Mucosa of descending colon (tissue), 3 donors: ENCODE measurements at regions not wholly inside any gene's neighbourhood (a gene's known extent, or its start where the extent isn't known, plus 50 kb on each side); places are given as distances from the start of the nearest gene placed in this dataset.

Source experiments
- ATAC-seq: fragments of 200-7000 bp; cut with Tn5 transposase; one replicate; pipeline ENCODE4 v1.9.1; 2020; ENCODE audit warnings: mild to moderate bottlenecking, moderate library complexity
- DNase-seq, 3 donors: peaks; one replicate each; pipeline ENCODE4 v3.0.0-alpha.2; 2020
- H3K36me3 ChIP-seq: fragments of 200-600 bp; one replicate; pipeline ENCODE4 v1.8.0; 2021; ENCODE audit warnings: low read depth, mild to moderate bottlenecking
- H3K4me1 ChIP-seq: fragments of 200-600 bp; one replicate; pipeline ENCODE4 v1.8.0; 2021; ENCODE audit warnings: low read depth, mild to moderate bottlenecking
- H3K4me3 ChIP-seq: fragments of 200-600 bp; one replicate; pipeline ENCODE4 v1.8.0; 2021; ENCODE audit warnings: mild to moderate bottlenecking
- H3K9me3 ChIP-seq: fragments of 200-600 bp; one replicate; pipeline ENCODE4 v1.8.0; 2021; ENCODE audit warnings: mild to moderate bottlenecking
- intact Hi-C, 2 donors: fragments of 100-400 bp; cut with DNase I in 1 of 2; cut with micrococcal nuclease in 1 of 2; formaldehyde crosslinking; loops; one replicate each; pipeline versions ENCODE4 v1.11.0 to v1.11.1; 2022; cut with DNase I, micrococcal nuclease
- TF ChIP-seq, protein P1 (sequence below): fragments of 200-600 bp; IDR thresholded peaks from one replicate; pipeline ENCODE4 v1.8.0; 2022; ENCODE audit warnings: antibody characterized with exemption, mild to moderate bottlenecking
- donor health status: DM: no; HTN: no; CAD: no; lungs with moderate emphysema.
- donor health status: DM: no; HTN: no; CAD: no.
- donor health status: DM: no; HTN: yes; CAD: no.

DNA sequence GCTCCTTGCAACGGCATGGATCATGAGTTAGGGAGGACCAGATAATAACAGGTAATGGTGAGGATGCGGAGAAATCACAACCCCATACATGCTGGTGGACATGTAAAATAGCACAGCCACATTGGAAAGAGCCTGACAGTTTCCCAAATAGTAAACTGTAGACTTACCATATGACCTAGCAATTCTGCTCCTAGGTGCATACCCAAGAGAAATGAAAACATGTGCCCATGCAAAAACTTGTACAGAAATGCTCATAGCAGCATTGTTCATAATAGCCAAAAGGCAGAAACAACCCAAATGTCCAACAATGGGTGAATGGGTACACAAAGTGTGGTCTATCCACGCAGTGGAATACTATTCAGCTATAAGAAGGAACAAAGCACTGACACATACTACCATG is 97.5 kb upstream of the VRK1 start:
- DNase-seq, result no peak
- intact Hi-C loops, result no loop called here
- Histone ChIP-seq H3K4me1 (no peaks in the 10 kb centered on the region), H3K36me3 (no peaks in the 10 kb centered on the region), H3K9me3 (no peaks in the 10 kb centered on the region), H3K4me3 (no peak overlapping the region)
- TF ChIP-seq, protein P1, sequence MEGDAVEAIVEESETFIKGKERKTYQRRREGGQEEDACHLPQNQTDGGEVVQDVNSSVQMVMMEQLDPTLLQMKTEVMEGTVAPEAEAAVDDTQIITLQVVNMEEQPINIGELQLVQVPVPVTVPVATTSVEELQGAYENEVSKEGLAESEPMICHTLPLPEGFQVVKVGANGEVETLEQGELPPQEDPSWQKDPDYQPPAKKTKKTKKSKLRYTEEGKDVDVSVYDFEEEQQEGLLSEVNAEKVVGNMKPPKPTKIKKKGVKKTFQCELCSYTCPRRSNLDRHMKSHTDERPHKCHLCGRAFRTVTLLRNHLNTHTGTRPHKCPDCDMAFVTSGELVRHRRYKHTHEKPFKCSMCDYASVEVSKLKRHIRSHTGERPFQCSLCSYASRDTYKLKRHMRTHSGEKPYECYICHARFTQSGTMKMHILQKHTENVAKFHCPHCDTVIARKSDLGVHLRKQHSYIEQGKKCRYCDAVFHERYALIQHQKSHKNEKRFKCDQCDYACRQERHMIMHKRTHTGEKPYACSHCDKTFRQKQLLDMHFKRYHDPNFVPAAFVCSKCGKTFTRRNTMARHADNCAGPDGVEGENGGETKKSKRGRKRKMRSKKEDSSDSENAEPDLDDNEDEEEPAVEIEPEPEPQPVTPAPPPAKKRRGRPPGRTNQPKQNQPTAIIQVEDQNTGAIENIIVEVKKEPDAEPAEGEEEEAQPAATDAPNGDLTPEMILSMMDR, result no peak
- no peak for ATAC-seq

DNA sequence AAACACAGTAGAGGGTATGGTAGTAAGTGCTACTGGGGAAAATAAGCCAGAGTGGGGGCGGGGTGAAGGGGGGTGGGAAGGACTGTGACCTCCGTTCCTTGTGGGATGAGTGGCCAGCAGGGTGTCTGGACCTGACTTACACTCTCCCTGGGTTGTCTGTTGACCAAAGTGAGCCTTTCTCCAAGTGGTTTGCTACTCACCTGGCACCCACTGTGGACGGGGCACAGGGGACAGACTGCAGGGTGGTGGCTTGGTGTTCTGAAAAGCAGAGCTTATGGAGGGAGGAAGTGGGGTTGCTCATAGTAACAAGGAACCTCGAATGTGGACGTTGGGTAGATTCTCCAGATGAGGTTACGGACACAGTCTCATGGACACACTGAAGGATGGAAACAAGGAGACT is 94.4 kb upstream of the VRK1 start:
- Histone ChIP-seq H3K4me1 (no peaks in the 10 kb centered on the region), H3K36me3 (no peaks in the 10 kb centered on the region), H3K4me3 (no peak overlapping the region), H3K9me3 (no peaks in the 10 kb centered on the region)
- TF ChIP-seq, protein P1, result no peak
- intact Hi-C loops, result no loop called here
- DNase-seq (no peak), ATAC-seq (no peak)

DNA sequence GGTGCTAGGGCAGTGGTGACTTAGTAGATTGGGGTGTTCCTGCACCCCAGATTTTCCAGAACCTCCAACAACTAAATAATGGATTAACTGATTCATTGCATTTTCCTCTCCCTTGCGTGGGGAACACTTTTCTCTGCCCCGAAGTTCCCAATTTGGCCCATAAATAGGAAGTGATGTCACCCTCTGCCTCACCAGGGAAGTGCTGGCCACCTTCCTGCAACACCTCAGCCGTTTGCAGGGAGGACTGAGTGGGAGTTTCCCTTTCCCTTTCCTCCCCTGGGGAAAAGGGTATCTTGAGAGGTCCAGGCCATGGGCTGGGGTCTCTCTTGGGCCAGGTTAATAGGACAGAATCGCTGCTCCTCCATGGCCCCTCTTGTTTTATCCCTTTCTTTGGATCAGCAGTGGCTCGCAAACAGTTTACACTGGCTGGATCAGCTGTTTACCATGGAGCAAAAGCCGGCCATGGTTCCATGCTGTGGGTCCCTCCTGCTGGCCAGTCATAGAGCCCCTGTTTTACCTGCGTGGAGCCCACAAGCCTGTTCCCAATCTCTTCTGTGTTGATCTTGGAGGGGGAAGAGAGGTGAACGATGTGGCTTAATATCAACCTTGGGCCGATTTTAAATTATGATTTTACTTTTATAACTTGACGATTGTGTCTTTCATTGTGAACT is 91.6 kb upstream of the VRK1 start:
- no peak for ATAC-seq
- Histone ChIP-seq H3K4me3 (no peak overlapping the region), H3K4me1 (no peaks in the 10 kb centered on the region), H3K36me3 (no peaks in the 10 kb centered on the region), H3K9me3 (no peaks in the 10 kb centered on the region)
- intact Hi-C loops, result no loop called here
- TF ChIP-seq, protein P1, result no peak
- no peak for DNase-seq

DNA sequence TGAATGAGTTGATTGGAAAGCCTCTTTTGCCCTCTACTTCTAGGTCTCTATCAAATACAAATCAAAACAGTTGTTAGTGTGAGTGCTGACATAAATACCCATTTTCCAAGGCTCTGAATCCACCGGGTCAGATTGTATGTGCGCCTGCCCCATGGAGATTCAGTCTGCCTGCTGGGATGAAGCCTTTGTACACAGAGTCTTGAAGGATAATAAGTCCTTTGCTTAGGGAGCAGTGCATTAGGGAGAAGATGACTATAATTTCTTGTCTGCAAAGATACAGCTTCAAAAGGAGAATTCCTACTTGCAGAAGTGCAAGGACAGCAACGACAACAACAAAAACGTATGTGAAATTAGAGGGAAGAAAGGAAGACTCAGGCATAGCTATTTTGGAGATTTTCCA is 90.3 kb upstream of the VRK1 start:
- no peak overlapping the region for H3K4me3 ChIP-seq
- no peaks in the 10 kb centered on the region for H3K9me3 ChIP-seq
- H3K4me1 ChIP-seq, result no peaks in the 10 kb centered on the region
- no peaks in the 10 kb centered on the region for H3K36me3 ChIP-seq
- TF ChIP-seq, protein P1, result no peak
- DNase-seq, result no peak
- no peak for ATAC-seq
- intact Hi-C loops, result no loop called here

DNA sequence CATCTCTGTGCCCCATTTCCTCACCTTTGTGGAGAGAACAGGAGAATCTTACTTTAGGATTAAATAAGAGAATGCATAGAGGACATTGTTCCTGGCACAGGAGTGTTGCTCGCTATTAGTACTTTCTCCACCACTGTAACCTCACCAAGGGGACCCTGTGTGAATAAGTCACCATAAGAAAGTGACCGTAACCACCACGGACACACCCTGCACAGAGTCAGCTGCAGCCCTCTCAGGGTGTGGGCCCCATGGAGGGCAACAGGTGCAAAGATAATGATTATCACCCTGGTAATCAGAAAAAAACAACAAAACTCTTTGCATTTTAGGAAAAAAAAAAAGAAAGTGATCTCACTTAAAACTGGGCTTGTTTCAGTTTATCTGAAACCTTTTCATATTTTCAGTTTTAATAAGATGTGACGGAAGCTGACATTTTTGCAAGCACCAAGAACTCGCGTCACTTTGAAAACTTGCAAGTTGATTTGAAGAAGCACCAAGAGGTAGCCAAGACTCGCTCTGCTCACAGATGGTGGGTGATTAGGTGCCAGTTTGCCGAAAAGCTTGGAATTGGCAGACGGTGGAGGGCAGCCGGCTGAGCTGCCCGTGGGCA is 87.0 kb upstream of the VRK1 start:
- no peaks in the 10 kb centered on the region for H3K36me3 ChIP-seq
- H3K4me3 ChIP-seq, result no peak overlapping the region
- H3K9me3 ChIP-seq, result no peaks in the 10 kb centered on the region
- ATAC-seq (no peak), DNase-seq (no peak)
- H3K4me1 ChIP-seq, result no peaks in the 10 kb centered on the region
- intact Hi-C loops, result no loop called here
- TF ChIP-seq, protein P1, result no peak
